Right atrium auricular region (tissue), 2 donors: ENCODE measurements at regions not wholly inside any gene's neighbourhood (a gene's known extent, or its start where the extent isn't known, plus 50 kb on each side); places are given as distances from the start of the nearest gene placed in this dataset.

ENCODE experiments used
- DNase-seq: peaks from one replicate; pipeline ENCODE4 v3.0.0-alpha.2; 2019; ENCODE audit warnings: low spot score
- H3K27ac ChIP-seq, 2 donors: fragments of 200-600 bp; sonication (generic); 1 replicate in 1 of 2; 2 replicates in 1 of 2; pipeline ENCODE4 v1.5.1; 2016 to 2019
- H3K27me3 ChIP-seq, 2 donors: fragments of 200-600 bp; sonication (generic); one replicate each; pipeline versions ENCODE4 v1.5.1 to v1.6.0; 2017 to 2019
- H3K36me3 ChIP-seq: fragments of 200-600 bp; sonication (generic); one replicate; pipeline ENCODE4 v1.5.1; 2016
- H3K4me1 ChIP-seq, 2 donors: fragments of 200-600 bp; sonication (generic); one replicate each; pipeline versions ENCODE4 v1.5.1 to v1.6.0; 2017 to 2019
- H3K4me3 ChIP-seq, 2 donors: fragments of 200-600 bp; sonication (generic); 1 replicate in 1 of 2; 2 replicates in 1 of 2; pipeline ENCODE4 v1.5.1; 2017 to 2019; ENCODE audit warnings: mild to moderate bottlenecking in 1 of 2, moderate library complexity in 1 of 2
- H3K9me3 ChIP-seq, 2 donors: fragments of 200-600 bp; sonication (generic); one replicate each; pipeline ENCODE4 v1.5.1; 2019
- CTCF ChIP-seq, 2 donors: fragments of 200-600 bp; sonication (generic); IDR thresholded peaks; one replicate each; pipeline ENCODE4 v1.5.1; 2019; ENCODE audit warnings: antibody characterized with exemption in 2 of 2

GRCh38 chr10:111556666-111557065, 479.8 kb downstream of the ADRA2A start:
- TF ChIP-seq CTCF (IDR thresholded peaks at IDR 0.05) = no peak
- no peaks in the 10 kb centered on the region for H3K27me3 ChIP-seq
- H3K9me3 ChIP-seq = no peaks in the 10 kb centered on the region

GRCh38 chr10:111558211-111558610, 481.4 kb downstream of the ADRA2A start:
- Histone ChIP-seq H3K9me3 (no peaks in the 10 kb centered on the region), H3K27me3 (no peaks in the 10 kb centered on the region), H3K4me3 (no peak overlapping the region), H3K4me1 (no peaks in the 10 kb centered on the region), H3K36me3 (no peaks in the 10 kb centered on the region), H3K27ac (no peak overlapping the region)
- DNase-seq = no peak
- TF ChIP-seq CTCF (IDR thresholded peaks at IDR 0.05) = no peak

More at GRCh38 chr10:111556666-111557065, 479.8 kb downstream of the ADRA2A start:
- Histone ChIP-seq H3K27ac (no peak overlapping the region), H3K4me1 (no peaks in the 10 kb centered on the region), H3K36me3 (no peaks in the 10 kb centered on the region), H3K4me3 (no peak overlapping the region)
- no peak for DNase-seq

- no peak overlapping the region for H3K27ac ChIP-seq
- no peaks in the 10 kb centered on the region for H3K27me3 ChIP-seq
- TF ChIP-seq CTCF (IDR thresholded peaks at IDR 0.05) = no peak
- no peaks in the 10 kb centered on the region for H3K9me3 ChIP-seq
- H3K4me3 ChIP-seq = no peak overlapping the region
- no peak for DNase-seq
- H3K36me3 ChIP-seq = no peaks in the 10 kb centered on the region
- no peaks in the 10 kb centered on the region for H3K4me1 ChIP-seq
Measured at GRCh38 chr10:111560027-111560426, 483.2 kb downstream of the ADRA2A start.

GRCh38 chr10:111561124-111561523, 484.3 kb downstream of the ADRA2A start:
- TF ChIP-seq CTCF (IDR thresholded peaks at IDR 0.05) = no peak
- DNase-seq = no peak
- H3K4me1 ChIP-seq = no peaks in the 10 kb centered on the region

GRCh38 chr10:111565542-111565941, 488.7 kb downstream of the ADRA2A start:
- H3K4me3 ChIP-seq = no peak overlapping the region
- DNase-seq = no peak
- no peak for TF ChIP-seq CTCF (IDR thresholded peaks at IDR 0.05)
- H3K36me3 ChIP-seq = no peaks in the 10 kb centered on the region
- H3K27ac ChIP-seq = no peak overlapping the region
- no peaks in the 10 kb centered on the region for H3K27me3 ChIP-seq
- no peaks in the 10 kb centered on the region for H3K4me1 ChIP-seq
- no peaks in the 10 kb centered on the region for H3K9me3 ChIP-seq

More at GRCh38 chr10:111561124-111561523, 484.3 kb downstream of the ADRA2A start:
- H3K27ac ChIP-seq = no peak overlapping the region
- H3K4me3 ChIP-seq = no peak overlapping the region
- H3K36me3 ChIP-seq = no peaks in the 10 kb centered on the region
- H3K27me3 ChIP-seq = no peaks in the 10 kb centered on the region
- no peaks in the 10 kb centered on the region for H3K9me3 ChIP-seq

GRCh38 chr10:111578076-111578475, 501.2 kb downstream of the ADRA2A start:
- H3K9me3 ChIP-seq = peaks cover 0 to 5% of the 10 kb centered on the region in 2 donors
- DNase-seq = no peak
- H3K4me1 ChIP-seq = no peaks in the 10 kb centered on the region
- TF ChIP-seq CTCF (IDR thresholded peaks at IDR 0.05) = no peak
- H3K36me3 ChIP-seq = no peaks in the 10 kb centered on the region
- H3K27ac ChIP-seq = no peak overlapping the region
- H3K4me3 ChIP-seq = no peak overlapping the region
- H3K27me3 ChIP-seq = no peaks in the 10 kb centered on the region
